ENCODE measurements at regions not wholly inside any gene's neighbourhood (a gene's known extent, or its start where the extent isn't known, plus 50 kb on each side); places are given as distances from the start of the nearest gene placed in this dataset.

DNA sequence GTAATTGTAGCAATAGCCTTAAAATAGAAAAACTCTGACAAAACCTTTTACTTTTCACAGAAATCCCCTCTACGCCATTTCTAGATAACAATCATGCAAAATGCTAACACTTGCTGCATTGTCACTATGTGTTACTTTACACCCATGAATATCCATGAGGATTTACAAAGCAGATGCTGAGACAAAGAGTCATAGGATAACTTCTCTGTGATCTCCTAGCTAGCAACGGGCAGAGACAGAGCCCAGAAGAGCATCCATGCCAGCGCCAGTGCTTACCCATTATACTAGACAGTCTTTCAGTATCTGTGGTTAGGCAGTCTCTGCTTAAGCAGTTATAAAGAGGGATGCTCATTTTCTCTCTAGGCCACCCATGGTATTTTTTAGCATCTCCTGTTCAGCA lies 474.1 kb downstream of the CAAP1 start:
- TF ChIP-seq JUND (IDR thresholded peaks at IDR 0.05; ENCODE audit: low read depth): no peak
- in situ Hi-C loops (cut with HindIII; ENCODE audit: low pct_unique_long_range_greater_than_20kb, low sequenced_read_pairs): no loop called here
- DNase-seq (ENCODE audit: low read depth in 1 of 2, low spot score in 1 of 2): no peak

DNA sequence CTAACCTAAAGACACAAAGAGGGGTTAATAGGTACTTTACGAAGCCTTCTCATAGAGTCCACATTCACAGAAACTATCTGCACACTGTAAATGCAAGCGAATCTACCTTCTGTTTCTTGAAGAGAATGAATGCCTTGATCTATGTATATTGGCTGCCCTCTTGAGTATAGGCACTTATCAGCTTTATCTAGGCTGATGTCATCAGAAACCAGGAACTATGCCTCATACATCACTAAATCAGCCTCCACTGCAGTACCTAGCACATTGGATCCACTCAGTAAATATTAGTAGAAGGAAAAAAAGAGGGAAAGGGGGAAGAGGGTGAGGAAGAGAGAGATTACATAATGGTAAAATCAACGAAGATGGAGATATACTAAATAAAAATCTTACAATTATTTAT lies 477.1 kb downstream of the CAAP1 start:
- in situ Hi-C loops (cut with HindIII; ENCODE audit: low pct_unique_long_range_greater_than_20kb, low sequenced_read_pairs): no loop called here
- TF ChIP-seq JUND (IDR thresholded peaks at IDR 0.05; ENCODE audit: low read depth): no peak
- DNase-seq (ENCODE audit: low read depth in 1 of 2, low spot score in 1 of 2): no peak

DNA sequence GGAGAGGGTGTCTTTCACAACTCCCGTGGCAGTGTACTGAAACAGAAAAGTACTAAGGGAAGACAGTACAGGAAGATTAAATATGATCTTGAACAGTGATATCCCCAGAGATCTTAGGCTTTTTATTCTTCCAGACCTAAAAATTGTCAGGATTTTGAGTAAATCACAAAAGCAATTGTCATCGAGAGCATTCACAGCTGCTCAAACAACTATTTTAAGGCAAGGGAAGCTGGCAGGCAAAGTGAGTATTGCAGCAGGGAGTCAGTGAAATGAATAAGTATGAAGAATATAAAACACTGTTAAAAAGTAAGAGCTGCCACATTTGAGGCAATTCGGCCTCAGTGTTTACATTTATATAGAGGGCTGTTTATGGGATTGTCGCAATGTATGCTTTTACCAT lies 479.0 kb downstream of the CAAP1 start:
- TF ChIP-seq JUND (IDR thresholded peaks at IDR 0.05; ENCODE audit: low read depth): no peak
- in situ Hi-C loops (cut with HindIII; ENCODE audit: low pct_unique_long_range_greater_than_20kb, low sequenced_read_pairs): no loop called here
- no peak for DNase-seq (ENCODE audit: low read depth in 1 of 2, low spot score in 1 of 2)

DNA sequence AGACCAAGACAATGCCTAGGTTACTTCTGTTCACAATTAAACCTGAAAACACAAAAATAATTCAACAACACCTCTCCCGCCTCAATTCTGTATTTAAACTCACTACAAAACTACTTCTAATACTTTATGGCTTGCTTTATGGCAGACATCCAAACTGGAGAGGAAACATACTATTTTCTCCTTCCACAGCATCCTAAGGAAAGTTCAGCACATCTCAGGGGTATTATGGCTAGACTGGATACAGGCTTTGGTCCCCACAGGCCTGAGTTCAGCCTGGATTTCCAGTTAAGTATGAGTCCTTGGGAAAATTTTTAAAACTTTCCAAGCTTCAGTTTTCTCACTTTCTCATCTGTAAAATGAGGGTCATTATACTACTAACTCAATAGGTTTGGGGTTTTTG lies 480.2 kb downstream of the CAAP1 start:
- DNase-seq (ENCODE audit: low read depth in 1 of 2, low spot score in 1 of 2): no peak
- TF ChIP-seq JUND (IDR thresholded peaks at IDR 0.05; ENCODE audit: low read depth): no peak
- in situ Hi-C loops (cut with HindIII; ENCODE audit: low pct_unique_long_range_greater_than_20kb, low sequenced_read_pairs): no loop called here

DNA sequence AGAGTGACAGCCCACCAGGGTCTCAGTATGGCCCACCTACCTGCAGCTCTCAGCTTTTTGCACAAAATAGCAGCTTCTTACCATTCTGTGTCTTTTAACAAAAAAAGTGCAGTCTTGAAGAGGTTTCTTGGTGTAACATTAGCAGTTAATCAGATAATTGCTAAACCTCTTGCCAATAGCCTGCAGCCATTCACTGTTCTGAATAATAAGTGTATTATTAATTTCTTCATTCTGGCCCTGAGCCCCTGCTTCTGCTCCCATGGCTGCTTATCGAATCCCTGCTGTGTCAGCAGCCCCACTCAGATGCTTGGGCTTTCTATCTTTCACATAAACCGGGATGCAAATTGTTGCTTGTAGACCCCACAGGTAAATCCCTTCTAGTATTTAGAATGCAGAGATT lies 485.9 kb downstream of the CAAP1 start:
- in situ Hi-C loops (cut with HindIII; ENCODE audit: low pct_unique_long_range_greater_than_20kb, low sequenced_read_pairs): no loop called here
- DNase-seq (ENCODE audit: low read depth in 1 of 2, low spot score in 1 of 2): no peak
- TF ChIP-seq JUND (IDR thresholded peaks at IDR 0.05; ENCODE audit: low read depth): no peak

DNA sequence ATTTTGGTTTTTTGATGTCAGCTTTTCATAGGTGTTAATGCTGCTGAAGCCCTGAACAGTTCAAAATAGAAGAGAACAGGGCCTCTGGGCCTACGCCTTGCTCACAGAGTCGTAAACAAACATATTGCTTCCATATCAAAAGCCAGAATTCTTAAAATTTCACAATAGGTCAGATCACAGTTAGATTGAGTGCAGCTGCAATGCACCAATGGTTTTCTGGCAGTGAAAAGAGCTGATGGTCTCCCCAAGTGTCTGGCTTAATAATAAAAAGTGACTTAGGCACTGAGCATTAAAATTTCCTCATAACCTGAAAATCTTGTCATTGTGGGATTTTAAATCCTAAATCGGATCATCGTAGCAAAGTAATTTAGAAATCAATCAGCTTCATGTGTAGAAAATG lies 493.0 kb downstream of the CAAP1 start:
- in situ Hi-C loops (cut with HindIII; ENCODE audit: low pct_unique_long_range_greater_than_20kb, low sequenced_read_pairs): no loop called here
- no peak for TF ChIP-seq JUND (IDR thresholded peaks at IDR 0.05; ENCODE audit: low read depth)
- no peak for DNase-seq (ENCODE audit: low read depth in 1 of 2, low spot score in 1 of 2)

DNA sequence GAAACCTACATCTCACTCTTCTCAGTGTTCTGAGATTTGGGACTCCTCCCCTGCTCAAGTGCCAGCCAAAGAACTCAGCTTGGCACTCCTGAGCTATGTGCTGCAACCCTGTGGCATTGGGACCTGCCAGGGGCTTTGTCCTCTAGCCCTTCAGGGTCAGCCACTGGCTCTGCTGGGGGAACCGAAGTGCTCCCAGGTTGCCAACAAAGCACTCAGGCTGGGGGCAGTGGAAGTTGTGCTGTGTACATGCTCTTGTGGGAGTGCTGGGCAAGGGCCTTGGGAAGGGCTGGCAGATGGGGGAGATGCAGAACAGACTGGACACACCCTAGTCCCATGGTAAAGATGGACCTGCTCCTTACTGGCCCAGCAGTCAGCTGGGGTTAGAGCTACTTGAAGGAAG lies 498.6 kb downstream of the CAAP1 start:
- no peak for TF ChIP-seq JUND (IDR thresholded peaks at IDR 0.05; ENCODE audit: low read depth)
- in situ Hi-C loops (cut with HindIII; ENCODE audit: low pct_unique_long_range_greater_than_20kb, low sequenced_read_pairs): no loop called here
- no peak for DNase-seq (ENCODE audit: low read depth in 1 of 2, low spot score in 1 of 2)

DNA sequence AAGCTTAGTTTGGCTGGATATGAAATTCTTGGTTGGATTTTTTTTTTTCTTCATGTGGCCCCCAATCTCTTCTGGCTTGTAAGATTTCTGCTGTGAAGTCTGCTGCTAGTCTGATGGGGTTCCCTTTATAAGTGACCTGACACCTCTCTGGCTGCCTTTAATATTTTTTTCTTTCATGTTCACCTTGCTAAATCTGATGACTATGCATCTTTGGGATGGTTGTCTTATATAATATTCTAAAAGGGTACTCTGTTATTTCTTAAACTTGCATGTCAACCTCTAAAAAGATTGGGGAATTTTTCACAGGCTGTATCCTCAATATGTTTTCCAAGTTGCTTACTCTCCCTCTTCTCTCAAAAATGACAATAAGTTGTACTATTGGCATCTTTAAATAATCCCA lies 500.0 kb downstream of the CAAP1 start:
- in situ Hi-C loops (cut with HindIII; ENCODE audit: low pct_unique_long_range_greater_than_20kb, low sequenced_read_pairs): no loop called here
- DNase-seq (ENCODE audit: low read depth in 1 of 2, low spot score in 1 of 2): no peak
- no peak for TF ChIP-seq JUND (IDR thresholded peaks at IDR 0.05; ENCODE audit: low read depth)

DNA sequence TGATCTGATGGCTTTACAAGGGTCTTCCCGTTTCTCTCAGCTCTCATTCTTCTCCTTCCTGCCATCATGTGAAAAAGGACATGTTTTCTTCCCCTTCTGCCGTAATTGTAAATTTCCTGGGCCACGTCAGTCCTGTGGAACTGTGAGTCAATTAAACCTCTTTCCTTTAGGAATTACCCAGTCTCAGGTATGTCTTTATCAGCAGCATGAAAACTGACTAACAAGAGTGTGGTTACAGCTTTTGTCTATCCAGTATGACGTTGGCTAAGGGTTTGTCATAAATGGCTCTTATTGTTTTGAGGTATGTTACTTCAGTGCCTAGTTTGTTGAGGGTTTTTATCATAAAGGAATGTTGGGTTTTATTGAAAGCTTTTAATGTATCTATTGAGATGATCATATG lies 501.6 kb downstream of the CAAP1 start:
- DNase-seq (ENCODE audit: low read depth in 1 of 2, low spot score in 1 of 2): no peak
- TF ChIP-seq JUND (IDR thresholded peaks at IDR 0.05; ENCODE audit: low read depth): no peak
- in situ Hi-C loops (cut with HindIII; ENCODE audit: low pct_unique_long_range_greater_than_20kb, low sequenced_read_pairs): no loop called here

DNA sequence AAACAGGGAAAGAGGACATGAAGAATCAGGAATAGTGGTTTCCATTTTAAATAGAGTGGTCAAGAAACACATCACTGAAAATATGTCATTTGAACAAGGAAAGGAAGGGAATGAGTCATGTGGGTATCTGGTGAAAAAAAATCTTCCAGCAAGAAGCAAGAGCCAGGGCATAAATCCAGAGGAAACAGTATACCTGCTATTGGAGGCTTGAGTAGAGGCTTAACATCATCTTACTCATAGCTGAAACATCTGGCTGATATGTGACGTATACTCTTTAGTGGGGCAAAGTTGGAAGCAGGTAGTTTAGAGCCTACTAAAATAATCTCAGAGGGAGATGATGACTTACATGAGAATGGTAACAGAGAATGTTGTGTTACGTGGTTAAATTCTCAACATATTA lies 517.2 kb downstream of the CAAP1 start:
- DNase-seq (ENCODE audit: low read depth in 1 of 2, low spot score in 1 of 2): no peak
- TF ChIP-seq JUND (IDR thresholded peaks at IDR 0.05; ENCODE audit: low read depth): no peak
- in situ Hi-C loops (cut with HindIII; ENCODE audit: low pct_unique_long_range_greater_than_20kb, low sequenced_read_pairs): no loop called here

DNA sequence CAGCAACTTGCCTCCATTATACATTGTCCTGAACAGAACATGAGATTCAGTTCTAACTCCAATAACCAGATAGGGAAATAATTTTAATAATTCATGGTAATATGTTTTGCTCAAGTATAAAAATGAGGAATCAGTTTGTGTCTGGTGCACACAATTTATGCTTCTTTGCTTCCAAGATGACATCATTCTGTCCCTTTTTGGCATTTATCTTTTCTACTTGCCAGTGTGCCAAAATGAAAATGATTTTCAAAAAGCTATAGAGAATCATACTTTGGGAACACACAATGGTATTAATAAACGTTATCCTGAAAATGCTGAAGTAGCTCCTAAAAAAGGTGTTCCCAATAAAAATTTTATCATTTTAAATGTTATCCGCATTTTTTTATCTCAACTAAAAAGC lies 519.0 kb downstream of the CAAP1 start:
- in situ Hi-C loops (cut with HindIII; ENCODE audit: low pct_unique_long_range_greater_than_20kb, low sequenced_read_pairs): no loop called here
- no peak for DNase-seq (ENCODE audit: low read depth in 1 of 2, low spot score in 1 of 2)
- no peak for TF ChIP-seq JUND (IDR thresholded peaks at IDR 0.05; ENCODE audit: low read depth)

DNA sequence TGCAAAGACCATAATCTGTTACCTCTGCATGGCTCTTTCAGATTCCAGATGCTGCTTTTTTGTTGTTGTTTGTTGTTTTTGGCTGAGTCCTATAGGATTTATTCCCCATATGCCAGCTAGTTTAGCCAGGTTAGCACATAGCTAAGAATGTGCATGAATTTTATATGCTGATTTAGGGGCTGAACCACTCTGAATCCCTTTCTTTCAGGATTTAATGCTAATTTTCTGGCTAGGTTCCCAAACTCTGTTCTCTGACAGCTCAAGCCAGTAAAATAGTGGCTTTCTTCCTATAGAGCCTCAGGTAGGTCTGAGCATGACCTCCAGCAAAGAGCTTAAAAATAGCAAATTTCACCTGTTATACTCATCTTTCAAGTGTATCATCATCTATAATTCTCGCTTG lies 521.4 kb downstream of the CAAP1 start:
- no peak for TF ChIP-seq JUND (IDR thresholded peaks at IDR 0.05; ENCODE audit: low read depth)
- in situ Hi-C loops (cut with HindIII; ENCODE audit: low pct_unique_long_range_greater_than_20kb, low sequenced_read_pairs): no loop called here
- DNase-seq (ENCODE audit: low read depth in 1 of 2, low spot score in 1 of 2): no peak

DNA sequence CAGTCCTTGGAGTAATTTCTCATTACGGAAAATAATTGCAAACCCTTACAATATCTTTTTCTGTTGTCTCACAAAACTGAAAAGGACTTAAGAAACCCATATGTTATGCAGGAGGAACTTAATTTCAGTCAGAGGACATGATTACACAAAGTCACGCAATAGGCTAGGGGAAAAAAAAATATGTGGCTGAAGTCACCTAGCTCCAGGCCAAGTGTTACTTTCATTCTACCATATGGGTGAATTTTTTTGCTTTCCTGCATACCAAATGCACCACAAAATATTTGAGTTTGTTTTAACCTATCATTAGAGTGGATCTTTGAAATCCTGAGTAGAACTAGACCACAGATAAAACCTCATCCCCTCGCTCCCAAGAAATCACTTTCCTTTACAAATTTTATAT lies 523.5 kb downstream of the CAAP1 start:
- TF ChIP-seq JUND (IDR thresholded peaks at IDR 0.05; ENCODE audit: low read depth): no peak
- peak in 1 of 2 experiments; percentile 11 for DNase-seq (ENCODE audit: low read depth in 1 of 2, low spot score in 1 of 2)
- in situ Hi-C loops (cut with HindIII; ENCODE audit: low pct_unique_long_range_greater_than_20kb, low sequenced_read_pairs): no loop called here

DNA sequence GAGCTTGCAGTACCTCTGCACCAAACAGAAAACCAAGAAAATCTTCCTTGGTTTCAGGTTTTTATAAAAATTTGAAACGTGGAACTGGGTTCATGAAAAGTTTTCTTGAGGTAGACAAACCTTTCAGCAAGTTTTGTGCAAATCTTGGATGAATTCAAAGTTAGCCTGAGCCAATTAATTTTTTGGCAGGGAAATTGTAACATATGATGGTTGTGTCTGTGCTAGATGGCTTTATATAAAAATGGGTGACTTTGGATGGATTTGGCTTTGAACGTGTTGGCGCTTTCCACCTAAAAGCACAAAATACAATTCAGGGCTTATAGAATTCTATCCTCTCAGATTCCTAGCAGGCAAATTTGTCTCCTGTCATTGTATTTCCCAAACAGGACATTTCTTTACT lies 524.4 kb downstream of the CAAP1 start:
- no peak for DNase-seq (ENCODE audit: low read depth in 1 of 2, low spot score in 1 of 2)

DNA sequence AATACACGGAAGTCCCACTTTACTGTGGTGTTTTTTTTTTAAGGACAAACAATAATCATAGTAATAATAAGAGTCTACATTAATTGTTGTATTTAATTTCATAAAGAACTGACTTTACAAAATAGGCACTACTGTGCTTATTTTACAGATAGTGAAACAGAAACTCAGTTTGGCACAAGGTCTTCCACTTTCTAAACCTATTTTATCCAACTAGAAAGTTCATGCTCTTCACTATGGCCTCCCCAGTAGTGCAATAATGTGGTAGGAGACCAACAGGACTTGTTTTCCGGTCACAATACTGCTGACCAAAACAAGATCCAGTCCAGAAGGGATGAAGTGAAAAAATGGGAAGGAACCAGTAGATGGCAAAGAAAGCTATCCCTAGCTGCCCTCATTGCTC lies 531.6 kb downstream of the CAAP1 start:
- DNase-seq (ENCODE audit: low read depth in 1 of 2, low spot score in 1 of 2): no peak
- in situ Hi-C loops (cut with HindIII; ENCODE audit: low pct_unique_long_range_greater_than_20kb, low sequenced_read_pairs): no loop called here
- TF ChIP-seq JUND (IDR thresholded peaks at IDR 0.05; ENCODE audit: low read depth): no peak

More for the DNA sequence above, 524.4 kb downstream of the CAAP1 start:
- TF ChIP-seq JUND (IDR thresholded peaks at IDR 0.05; ENCODE audit: low read depth): no peak
- in situ Hi-C loops (cut with HindIII; ENCODE audit: low pct_unique_long_range_greater_than_20kb, low sequenced_read_pairs): no loop called here
